Brain microvascular endothelial cell (primary cell): ENCODE measurements at regions not wholly inside any gene's neighbourhood (a gene's known extent, or its start where the extent isn't known, plus 50 kb on each side); places are given as distances from the start of the nearest gene placed in this dataset.
"Not testable (repeated sequence)": the region's sequence is repeated elsewhere in the genome, so short reads cannot be mapped to it uniquely, and the experiment has no call there.

Experiments used
- DNase-seq: peaks from one replicate; pipeline ENCODE4 v3.0.0-alpha.2; 2020
- H3K27ac ChIP-seq: fragments of 250-450 bp; sonication (Bioruptor Pico); 2 replicates; pipeline ENCODE4 v1.5.1; 2020; ENCODE audit warnings: mild to moderate bottlenecking, moderate library complexity
- H3K27me3 ChIP-seq: fragments of 250-450 bp; sonication (Bioruptor Pico); replicated peaks from 2 replicates; pipeline ENCODE4 v1.5.1; 2020; ENCODE audit warnings: mild to moderate bottlenecking
- H3K36me3 ChIP-seq: fragments of 250-450 bp; sonication (Bioruptor Pico); replicated peaks from 2 replicates; pipeline ENCODE4 v1.5.1; 2020; ENCODE audit warnings: mild to moderate bottlenecking
- H3K4me3 ChIP-seq: 2 replicates; pipeline ENCODE4 v1.5.1; 2011; ENCODE audit warnings: low read depth, mild to moderate bottlenecking, control low read depth, low read length, moderate library complexity
- CTCF ChIP-seq: IDR thresholded peaks from 2 replicates; pipeline ENCODE4 v1.5.1; 2011; ENCODE audit warnings: low read depth, mild to moderate bottlenecking, moderate library complexity, low read length, control low read depth, inconsistent platforms; ENCODE audit errors: missing control alignments
- in situ Hi-C: cut with HindIII; loops from 2 replicates; pipeline ENCODE4 v1.10.0; 2017; ENCODE audit warnings: low sequenced_read_pairs, low pct_ligation_motif_present

- no peak for DNase-seq
- no peak for TF ChIP-seq CTCF
- in situ Hi-C loops = no loop called here
These were observed 433.1 kb downstream of the C12orf50 start for GRCh38 chr12:87596134-87596533.

GRCh38 chr12:87585882-87586557, 443.2 kb downstream of the C12orf50 start:
- no peaks in the 10 kb centered on the region for H3K36me3 ChIP-seq
- no peak overlapping the region for H3K4me3 ChIP-seq
- in situ Hi-C loops = no loop called here
- H3K27ac ChIP-seq = no peak overlapping the region
- no peak for DNase-seq
- no peaks in the 10 kb centered on the region for H3K27me3 ChIP-seq
- TF ChIP-seq CTCF = no peak

More at GRCh38 chr12:87596134-87596533, 433.1 kb downstream of the C12orf50 start:
- H3K36me3 ChIP-seq = no peaks in the 10 kb centered on the region
- no peaks in the 10 kb centered on the region for H3K27me3 ChIP-seq
- H3K27ac ChIP-seq = no peak overlapping the region
- no peak overlapping the region for H3K4me3 ChIP-seq

- in situ Hi-C loops, H3K27me3 ChIP-seq, H3K27ac ChIP-seq, H3K4me3 ChIP-seq, DNase-seq, H3K36me3 ChIP-seq: not testable (repeated sequence)
These were observed 450.1 kb downstream of the C12orf50 start for GRCh38 chr12:87579091-87579490.

- no peak overlapping the region for H3K4me3 ChIP-seq
- DNase-seq = no peak
- H3K27me3 ChIP-seq = no peaks in the 10 kb centered on the region
- TF ChIP-seq CTCF = no peak
- no peak overlapping the region for H3K27ac ChIP-seq
- no peaks in the 10 kb centered on the region for H3K36me3 ChIP-seq
- in situ Hi-C loops = no loop called here
These were observed 453.3 kb downstream of the C12orf50 start for GRCh38 chr12:87575906-87576305.

GRCh38 chr12:87566918-87567317, 462.3 kb downstream of the C12orf50 start:
- H3K27ac ChIP-seq, DNase-seq, H3K27me3 ChIP-seq, H3K4me3 ChIP-seq, H3K36me3 ChIP-seq, in situ Hi-C loops: not testable (repeated sequence)

GRCh38 chr12:87556985-87557384, 472.2 kb downstream of the C12orf50 start:
- no peak for DNase-seq
- TF ChIP-seq CTCF = no peak
- Histone ChIP-seq H3K27ac (no peak overlapping the region), H3K27me3 (no peaks in the 10 kb centered on the region), H3K36me3 (no peaks in the 10 kb centered on the region), H3K4me3 (no peak overlapping the region)
- in situ Hi-C loops = no loop called here

- H3K27ac ChIP-seq, in situ Hi-C loops, H3K27me3 ChIP-seq, H3K4me3 ChIP-seq, H3K36me3 ChIP-seq, DNase-seq: not testable (repeated sequence)
These were observed 498.0 kb downstream of the C12orf50 start for GRCh38 chr12:87531213-87531612.
